A673 (cell line): ENCODE measurements at regions not wholly inside any gene's neighbourhood (a gene's known extent, or its start where the extent isn't known, plus 50 kb on each side); places are given as distances from the start of the nearest gene placed in this dataset.

Experiments
- BruUV-seq: library from RNA; stranded (reverse); fragments of 400-500 nt; replicated peaks from 2 replicates; lab custom pipeline; 2021; lab: Mats Ljungman, UMichigan
- CTCF ChIA-PET: fragments of 300-600 bp; sonication (Branson Sonifier 250); formaldehyde crosslinking; loops from one replicate; lab custom pipeline; 2022; ENCODE audit warnings: antibody characterized with exemption; lab: Charles Lee
- POLR2A ChIA-PET: fragments of 300-600 bp; sonication (Branson Sonifier 250); formaldehyde crosslinking; loops from one replicate; lab custom pipeline; 2022; ENCODE audit warnings: antibody characterized with exemption; ENCODE audit not compliant: low non-redundant PET; lab: Charles Lee
- DNase-seq: peaks from one replicate; pipeline ENCODE4 v3.0.0-alpha.2; 2015; ENCODE audit warnings: low spot score
- H3K27ac ChIP-seq: fragments of 200-600 bp; sonication (generic); 2 replicates; pipeline ENCODE4 v1.5.1; 2016; ENCODE audit warnings: mixed run types, low read depth, mild to moderate bottlenecking, mixed read lengths, antibody characterized with exemption, low read length; ENCODE audit not compliant: poor library complexity, severe bottlenecking
- H3K27me3 ChIP-seq: fragments of 200-600 bp; sonication (generic); replicated peaks from 2 replicates; pipeline ENCODE4 v1.6.1; 2017; ENCODE audit warnings: mixed run types, low read depth, mild to moderate bottlenecking, mixed read lengths, antibody characterized with exemption, low read length; ENCODE audit not compliant: insufficient read depth, poor library complexity
- H3K36me3 ChIP-seq: fragments of 200-600 bp; sonication (generic); 2 replicates; pipeline ENCODE4 v1.6.1; 2016; ENCODE audit warnings: mixed run types, mild to moderate bottlenecking, mixed read lengths, antibody characterized with exemption, low read length; ENCODE audit not compliant: insufficient read depth, poor library complexity, severe bottlenecking
- H3K4me1 ChIP-seq: fragments of 200-600 bp; sonication (generic); 2 replicates; pipeline ENCODE4 v1.6.1; 2017; ENCODE audit warnings: mixed run types, mild to moderate bottlenecking, mixed read lengths, antibody characterized with exemption, low read length; ENCODE audit not compliant: insufficient read depth, poor library complexity, severe bottlenecking
- H3K4me3 ChIP-seq: fragments of 200-600 bp; sonication (generic); 2 replicates; pipeline ENCODE4 v1.5.1; 2016; ENCODE audit warnings: low read depth, mixed run types, mild to moderate bottlenecking, mixed read lengths, low read length; ENCODE audit not compliant: poor library complexity, severe bottlenecking
- H3K9me3 ChIP-seq: fragments of 200-600 bp; sonication (generic); 2 replicates; pipeline ENCODE4 v1.6.1; 2016; ENCODE audit warnings: mixed run types, low read depth, mild to moderate bottlenecking, mixed read lengths, antibody characterized with exemption, low read length; ENCODE audit not compliant: poor library complexity, severe bottlenecking
- EZH2 ChIP-seq: fragments of 200-600 bp; sonication (generic); IDR thresholded peaks from 2 replicates; pipeline ENCODE4 v1.6.1; 2017; ENCODE audit warnings: borderline replicate concordance, low read depth, mild to moderate bottlenecking, mixed read lengths, antibody characterized with exemption, low read length; ENCODE audit not compliant: poor library complexity, severe bottlenecking
- intact Hi-C: fragments of 100-400 bp; cut with micrococcal nuclease; formaldehyde crosslinking; loops from one replicate; pipeline ENCODE4 v1.10.0; 2022; ENCODE audit not compliant: unreplicated experiment
- TF ChIP-seq, protein P1 (sequence below): fragments of 300-800, 200-600 bp; sonication (generic); conservative IDR thresholded peaks from 2 replicates; pipeline ENCODE4 v1.5.1; 2017; ENCODE audit warnings: low read depth, mild to moderate bottlenecking, antibody characterized with exemption, low read length, moderate library complexity, mixed read lengths

DNA sequence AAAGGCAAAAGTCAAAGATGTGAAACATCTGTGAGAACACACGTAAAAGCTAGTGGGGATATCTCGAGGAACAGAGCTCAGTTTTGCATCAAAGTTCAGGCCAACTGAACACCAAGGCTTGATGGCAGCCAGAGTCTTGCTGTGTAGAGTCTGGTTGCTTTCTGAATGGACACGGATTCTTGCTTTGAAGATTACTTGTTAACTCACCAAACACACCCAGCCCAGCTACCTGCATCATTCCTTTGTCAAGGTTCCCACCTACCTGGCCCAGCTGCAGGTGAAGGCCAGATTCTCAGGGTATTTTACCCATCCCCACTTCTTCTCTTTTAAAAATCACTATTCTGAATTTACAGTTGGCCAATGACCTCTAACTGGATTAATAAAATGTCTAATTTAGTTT lies 174.4 kb upstream of the PHYHIPL start:
- H3K27ac ChIP-seq: no peak overlapping the region
- H3K4me1 ChIP-seq: no peaks in the 10 kb centered on the region
- POLR2A ChIA-PET: no interaction called here
- no peak for TF ChIP-seq EZH2
- TF ChIP-seq, protein P1, sequence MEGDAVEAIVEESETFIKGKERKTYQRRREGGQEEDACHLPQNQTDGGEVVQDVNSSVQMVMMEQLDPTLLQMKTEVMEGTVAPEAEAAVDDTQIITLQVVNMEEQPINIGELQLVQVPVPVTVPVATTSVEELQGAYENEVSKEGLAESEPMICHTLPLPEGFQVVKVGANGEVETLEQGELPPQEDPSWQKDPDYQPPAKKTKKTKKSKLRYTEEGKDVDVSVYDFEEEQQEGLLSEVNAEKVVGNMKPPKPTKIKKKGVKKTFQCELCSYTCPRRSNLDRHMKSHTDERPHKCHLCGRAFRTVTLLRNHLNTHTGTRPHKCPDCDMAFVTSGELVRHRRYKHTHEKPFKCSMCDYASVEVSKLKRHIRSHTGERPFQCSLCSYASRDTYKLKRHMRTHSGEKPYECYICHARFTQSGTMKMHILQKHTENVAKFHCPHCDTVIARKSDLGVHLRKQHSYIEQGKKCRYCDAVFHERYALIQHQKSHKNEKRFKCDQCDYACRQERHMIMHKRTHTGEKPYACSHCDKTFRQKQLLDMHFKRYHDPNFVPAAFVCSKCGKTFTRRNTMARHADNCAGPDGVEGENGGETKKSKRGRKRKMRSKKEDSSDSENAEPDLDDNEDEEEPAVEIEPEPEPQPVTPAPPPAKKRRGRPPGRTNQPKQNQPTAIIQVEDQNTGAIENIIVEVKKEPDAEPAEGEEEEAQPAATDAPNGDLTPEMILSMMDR: no peak
- no TSS peak for BruUV-seq
- no peaks in the 10 kb centered on the region for H3K9me3 ChIP-seq
- no peaks in the 10 kb centered on the region for H3K27me3 ChIP-seq
- no peaks in the 10 kb centered on the region for H3K36me3 ChIP-seq
- intact Hi-C loops: no loop called here
- no peak for DNase-seq
- H3K4me3 ChIP-seq: no peak overlapping the region
- CTCF ChIA-PET: no interaction called here

DNA sequence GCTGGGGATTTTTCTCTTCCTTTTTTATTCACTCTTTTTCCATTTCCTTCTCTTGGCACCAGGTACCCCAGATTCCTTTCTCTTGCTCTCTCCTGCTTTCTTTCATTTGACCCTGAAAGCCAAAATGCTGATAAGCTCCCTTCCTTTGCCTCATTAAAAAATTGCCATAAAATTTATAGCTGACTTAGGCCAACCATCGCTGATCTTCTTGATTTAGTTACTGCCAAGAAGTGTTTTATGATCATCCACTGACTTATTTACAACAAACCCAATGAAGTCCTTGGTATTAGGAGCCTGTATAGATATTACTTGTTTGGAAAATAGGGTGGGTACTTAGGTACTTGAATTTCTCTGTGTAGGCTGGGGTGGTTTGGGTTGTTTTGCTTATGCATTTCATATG lies 173.2 kb upstream of the PHYHIPL start:
- H3K9me3 ChIP-seq: no peaks in the 10 kb centered on the region
- no peaks in the 10 kb centered on the region for H3K36me3 ChIP-seq
- POLR2A ChIA-PET: no interaction called here
- no peak for DNase-seq
- H3K27ac ChIP-seq: no peak overlapping the region
- TF ChIP-seq, protein P1: no peak
- TF ChIP-seq EZH2: no peak
- H3K4me1 ChIP-seq: no peaks in the 10 kb centered on the region
- CTCF ChIA-PET: no interaction called here
- intact Hi-C loops: no loop called here
- BruUV-seq: no TSS peak
- H3K4me3 ChIP-seq: no peak overlapping the region
- no peaks in the 10 kb centered on the region for H3K27me3 ChIP-seq

DNA sequence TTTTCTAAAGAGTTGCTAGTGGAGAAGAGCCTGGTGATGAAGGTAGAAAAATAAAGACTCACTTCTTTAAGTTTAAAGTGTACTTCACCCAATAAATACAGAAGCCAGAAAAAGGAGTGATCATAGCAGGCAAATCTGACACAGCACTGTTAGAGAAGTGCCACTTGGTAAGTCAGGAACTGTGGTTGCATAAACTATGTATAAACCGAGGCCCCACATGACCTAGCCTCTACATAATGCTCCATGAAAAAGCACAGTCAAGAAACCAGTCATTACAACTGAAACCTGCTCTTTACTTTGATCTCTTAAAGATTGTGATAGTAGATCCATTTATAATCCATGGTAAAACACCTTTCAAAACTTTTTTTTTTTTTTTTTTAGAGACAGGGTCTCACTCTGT lies 172.1 kb upstream of the PHYHIPL start:
- H3K27ac ChIP-seq: no peak overlapping the region
- DNase-seq: no peak
- no peaks in the 10 kb centered on the region for H3K36me3 ChIP-seq
- intact Hi-C loops: no loop called here
- no TSS peak for BruUV-seq
- H3K9me3 ChIP-seq: no peaks in the 10 kb centered on the region
- no peaks in the 10 kb centered on the region for H3K27me3 ChIP-seq
- no peak overlapping the region for H3K4me3 ChIP-seq
- TF ChIP-seq, protein P1: no peak
- TF ChIP-seq EZH2: no peak
- ChIA-PET POLR2A (no interaction called here), CTCF (no interaction called here)
- H3K4me1 ChIP-seq: no peaks in the 10 kb centered on the region
